ENCODE measurements at regions not wholly inside any gene's neighbourhood (a gene's known extent, or its start where the extent isn't known, plus 50 kb on each side); places are given as distances from the start of the nearest gene placed in this dataset.

GRCh38 chr7:116377721-116378120, 121.8 kb upstream of the CAV2 start:
- no peak overlapping the region for H3K4me3 ChIP-seq
- DNase-seq: no peak
- TF ChIP-seq CTCF (IDR thresholded peaks at IDR 0.05; ENCODE audit: control extremely low read depth, extremely low read depth): no peak
- ATAC-seq (ENCODE audit: insufficient read depth, low FRiP score): no peak
- no peaks in the 10 kb centered on the region for H3K9me3 ChIP-seq (ENCODE audit: control insufficient read depth in 4 of 4, insufficient read depth in 3 of 4, low read length in 3 of 4)
- 96 to 97% methylated on average over 2 of the region's 2 CpGs for WGBS, 2 donors
- no peak overlapping the region for H3K9ac ChIP-seq (ENCODE audit: insufficient read depth in 1 of 2, low read length in 2 of 2)
- H3K27me3 ChIP-seq (ENCODE audit: control insufficient read depth in 3 of 3, insufficient read depth in 3 of 3, low read length in 2 of 3): no peaks in the 10 kb centered on the region
- no peak overlapping the region for H3K27ac ChIP-seq (ENCODE audit: low read depth in 1 of 2, low read length in 1 of 2)
- H3K36me3 ChIP-seq (ENCODE audit: control insufficient read depth in 4 of 4, insufficient read depth in 4 of 4, low read length in 4 of 4): no peaks in the 10 kb centered on the region
- H3K4me1 ChIP-seq (ENCODE audit: control insufficient read depth in 5 of 5, insufficient read depth in 5 of 5, low read length in 5 of 5): peaks cover 0 to 27% (median 9%) of the 10 kb centered on the region in 5 donors

GRCh38 chr7:116380025-116380424, 119.5 kb upstream of the CAV2 start:
- H3K9me3 ChIP-seq (ENCODE audit: control insufficient read depth in 4 of 4, insufficient read depth in 3 of 4, low read length in 3 of 4): no peaks in the 10 kb centered on the region
- no peak for TF ChIP-seq CTCF (IDR thresholded peaks at IDR 0.05; ENCODE audit: control extremely low read depth, extremely low read depth)
- no peak overlapping the region for H3K9ac ChIP-seq (ENCODE audit: insufficient read depth in 1 of 2, low read length in 2 of 2)
- WGBS, 2 donors: 56 to 89% methylated on average over 1 of the region's 1 CpG
- no peak overlapping the region for H3K27ac ChIP-seq (ENCODE audit: low read depth in 1 of 2, low read length in 1 of 2)
- DNase-seq: peak; percentile 78 to 94 (median 93)
- H3K4me3 ChIP-seq: no peak overlapping the region
- H3K4me1 ChIP-seq (ENCODE audit: control insufficient read depth in 5 of 5, insufficient read depth in 5 of 5, low read length in 5 of 5): peaks cover 0 to 27% (median 9%) of the 10 kb centered on the region in 5 donors
- no peaks in the 10 kb centered on the region for H3K27me3 ChIP-seq (ENCODE audit: control insufficient read depth in 3 of 3, insufficient read depth in 3 of 3, low read length in 2 of 3)
- ATAC-seq (ENCODE audit: insufficient read depth, low FRiP score): no peak
- H3K36me3 ChIP-seq (ENCODE audit: control insufficient read depth in 4 of 4, insufficient read depth in 4 of 4, low read length in 4 of 4): no peaks in the 10 kb centered on the region

- no peak for TF ChIP-seq CTCF (IDR thresholded peaks at IDR 0.05; ENCODE audit: control extremely low read depth, extremely low read depth)
These were observed 117.2 kb upstream of the CAV2 start for GRCh38 chr7:116382375-116382774.

More at GRCh38 chr7:116382375-116382774, 117.2 kb upstream of the CAV2 start:
- H3K9ac ChIP-seq (ENCODE audit: insufficient read depth in 1 of 2, low read length in 2 of 2): no peak overlapping the region
- peaks cover 0 to 27% (median 9%) of the 10 kb centered on the region in 5 donors for H3K4me1 ChIP-seq (ENCODE audit: control insufficient read depth in 5 of 5, insufficient read depth in 5 of 5, low read length in 5 of 5)
- ATAC-seq (ENCODE audit: insufficient read depth, low FRiP score): no peak
- H3K36me3 ChIP-seq (ENCODE audit: control insufficient read depth in 4 of 4, insufficient read depth in 4 of 4, low read length in 4 of 4): no peaks in the 10 kb centered on the region
- H3K27ac ChIP-seq (ENCODE audit: low read depth in 1 of 2, low read length in 1 of 2): no peak overlapping the region
- H3K27me3 ChIP-seq (ENCODE audit: control insufficient read depth in 3 of 3, insufficient read depth in 3 of 3, low read length in 2 of 3): no peaks in the 10 kb centered on the region
- no peak for DNase-seq
- H3K9me3 ChIP-seq (ENCODE audit: control insufficient read depth in 4 of 4, insufficient read depth in 3 of 4, low read length in 3 of 4): no peaks in the 10 kb centered on the region
- H3K4me3 ChIP-seq: no peak overlapping the region
- 82 to 88% methylated on average over 1 of the region's 1 CpG for WGBS, 2 donors
